Left cardiac atrium (tissue), 4 donors: ENCODE measurements at regions not wholly inside any gene's neighbourhood (a gene's known extent, or its start where the extent isn't known, plus 50 kb on each side); places are given as distances from the start of the nearest gene placed in this dataset.

Source experiments
- ATAC-seq, 2 donors: fragments of 200-7000 bp; cut with Tn5 transposase; one replicate each; pipeline ENCODE4 v1.9.1; 2020; ENCODE audit warnings: mild to moderate bottlenecking in 2 of 2, moderate library complexity in 2 of 2
- DNase-seq: peaks from one replicate; pipeline ENCODE4 v3.0.0-alpha.2; 2020
- intact Hi-C, 2 donors: fragments of 100-400 bp; cut with DNase I; formaldehyde crosslinking; loops; one replicate each; pipeline versions ENCODE4 v1.14.1 to v1.15.1; 2022 to 2023
- donor health status: DM: no; HTN: yes; CAD: no.
- donor health status: DM: no; HTN: yes; CAD: no; lungs with severe emphysema.
- donor health status: DM: yes; HTN: yes; CAD: no.
- donor health status: Dilated cardiomyopathy.

DNA sequence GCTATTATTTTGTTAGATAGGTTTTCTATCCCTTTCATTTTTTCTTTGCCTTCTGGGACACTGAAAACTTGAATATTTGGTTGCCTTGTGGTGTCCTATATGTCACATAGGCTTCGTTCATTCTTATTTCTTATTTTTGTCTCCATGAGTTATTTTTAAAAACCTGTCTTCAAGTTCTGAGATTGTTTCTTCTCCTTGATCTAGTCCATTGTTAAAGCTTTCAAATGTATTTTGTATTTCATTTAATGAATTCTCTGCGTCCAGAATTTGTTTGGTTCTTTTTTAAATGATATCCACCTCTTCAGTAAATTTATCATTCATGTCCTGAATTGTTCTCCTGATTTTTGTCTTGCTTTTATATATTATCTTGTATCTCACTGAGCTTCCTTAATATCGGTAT is 243.2 kb upstream of the BMP2 start:
- ATAC-seq: no peak
- intact Hi-C loops: no loop called here

DNA sequence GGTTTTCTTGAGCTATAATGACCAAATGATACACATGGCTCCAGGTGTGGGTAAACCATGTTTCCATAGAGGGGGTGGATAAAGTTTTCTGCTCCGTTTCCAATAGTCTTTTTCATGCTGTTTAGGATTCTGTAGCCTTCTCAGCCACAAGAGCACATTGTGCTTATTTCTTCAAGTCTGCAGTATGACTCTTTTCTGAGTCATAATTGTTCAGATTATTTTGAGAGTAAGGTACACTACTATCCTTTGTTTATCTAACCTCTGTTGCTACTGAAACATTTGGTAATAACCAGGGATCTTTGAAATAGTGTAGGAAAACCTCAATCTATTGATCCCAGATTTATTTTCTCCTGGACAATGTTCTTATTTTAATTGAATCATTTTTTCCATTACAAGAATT is 247.9 kb upstream of the BMP2 start:
- DNase-seq (no peak), ATAC-seq (no peak)
- intact Hi-C loops: no loop called here

More for the DNA sequence above, 243.2 kb upstream of the BMP2 start:
- DNase-seq: no peak

DNA sequence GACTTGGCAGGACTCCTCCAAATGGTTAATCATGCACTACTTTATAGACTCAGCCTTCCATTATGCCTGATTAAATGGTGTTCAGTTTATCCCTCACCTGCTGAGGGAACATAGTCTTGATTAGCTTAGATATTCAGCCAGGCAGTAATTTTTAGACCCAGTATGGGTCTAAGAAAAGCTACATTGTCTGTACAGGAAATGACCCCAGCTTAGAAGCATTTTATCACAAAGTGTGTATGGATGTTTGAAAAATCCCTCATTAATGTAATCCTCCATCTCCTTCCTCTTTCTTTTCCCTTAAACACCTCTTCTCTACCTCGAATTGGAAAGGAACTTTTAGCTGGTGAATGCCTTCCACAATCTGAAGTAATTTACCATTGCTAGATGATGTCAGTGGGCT is 252.2 kb upstream of the BMP2 start:
- ATAC-seq (no peak), DNase-seq (no peak)
- intact Hi-C loops: no loop called here

DNA sequence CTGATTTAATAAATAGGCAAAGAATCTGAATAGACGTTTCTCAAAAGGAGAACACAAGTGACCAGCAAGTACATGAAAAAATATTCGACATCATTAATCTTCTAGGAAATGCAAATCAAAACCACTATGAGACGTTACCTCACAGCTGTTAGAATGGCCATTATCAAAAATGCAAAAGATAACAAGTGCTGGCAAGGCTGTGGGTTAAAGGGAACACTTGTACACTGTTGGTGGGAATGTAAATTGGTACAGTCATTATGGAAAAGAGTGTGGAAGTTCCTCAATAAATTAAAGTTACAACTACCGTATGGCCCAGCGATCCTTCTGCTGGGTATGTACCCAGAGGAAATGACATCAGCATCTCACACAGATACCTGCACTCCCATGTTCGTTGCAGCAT is 253.9 kb upstream of the BMP2 start:
- ATAC-seq (no peak), DNase-seq (no peak)
- intact Hi-C loops: no loop called here

DNA sequence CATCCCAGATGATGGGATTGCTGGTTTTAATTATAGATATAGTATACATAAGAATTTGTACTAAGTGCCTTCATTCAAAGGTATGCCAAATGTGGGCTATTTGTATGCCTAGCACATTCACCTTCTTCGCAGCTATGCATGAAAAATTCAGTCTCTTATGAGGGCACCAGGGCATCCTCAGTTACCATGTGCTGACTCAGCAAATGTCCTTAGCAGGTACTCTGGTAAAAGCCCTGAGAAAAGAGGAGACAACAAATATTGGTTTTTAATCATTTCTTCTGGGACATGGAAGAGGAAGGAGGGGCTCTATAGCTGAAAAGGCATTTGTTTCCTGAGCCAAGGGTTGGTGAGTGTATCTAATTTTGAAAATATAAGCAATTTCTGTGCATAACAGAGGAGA is 258.1 kb upstream of the BMP2 start:
- intact Hi-C loops: no loop called here
- ATAC-seq: no peak
- DNase-seq: no peak

DNA sequence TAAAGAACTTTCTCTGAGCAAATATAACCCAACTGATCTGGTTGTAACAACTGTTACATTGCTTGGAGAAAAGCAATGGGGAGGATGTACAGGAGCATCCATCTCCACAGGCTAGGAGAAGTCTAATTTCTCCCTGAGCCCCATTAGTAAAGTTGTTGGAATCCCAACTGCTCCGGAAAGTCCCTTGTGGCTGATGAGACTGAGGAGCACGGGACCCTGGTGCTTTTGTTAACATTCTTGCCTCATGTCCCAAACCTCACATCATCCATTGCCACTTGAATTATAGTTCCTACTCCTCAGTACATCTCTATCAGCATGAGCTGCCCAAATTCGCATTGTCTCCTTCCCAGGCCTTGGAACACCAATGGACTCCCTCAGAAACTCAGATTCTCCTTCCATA is 260.6 kb upstream of the BMP2 start:
- DNase-seq (no peak), ATAC-seq (no peak)
- intact Hi-C loops: no loop called here

DNA sequence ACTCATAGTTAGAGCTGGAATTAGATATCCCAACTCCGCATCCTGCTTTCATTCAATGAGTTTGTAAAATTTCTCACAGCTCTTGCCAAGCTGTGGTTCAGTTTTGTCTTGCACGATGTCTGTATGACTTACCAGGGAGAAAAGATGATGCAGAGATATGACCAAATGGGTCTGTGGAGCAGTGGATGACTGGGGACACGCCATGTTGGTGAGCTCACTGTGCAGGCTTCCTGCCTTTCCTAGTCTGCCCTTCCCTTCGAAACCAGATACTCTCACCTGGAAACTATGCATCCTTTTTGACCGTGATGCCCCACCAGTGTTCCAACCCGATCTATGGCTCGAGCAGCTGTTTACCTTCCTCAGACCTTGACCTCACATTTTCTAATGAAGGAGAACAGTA is 262.7 kb upstream of the BMP2 start:
- intact Hi-C loops: no loop called here
- DNase-seq: no peak
- no peak for ATAC-seq

DNA sequence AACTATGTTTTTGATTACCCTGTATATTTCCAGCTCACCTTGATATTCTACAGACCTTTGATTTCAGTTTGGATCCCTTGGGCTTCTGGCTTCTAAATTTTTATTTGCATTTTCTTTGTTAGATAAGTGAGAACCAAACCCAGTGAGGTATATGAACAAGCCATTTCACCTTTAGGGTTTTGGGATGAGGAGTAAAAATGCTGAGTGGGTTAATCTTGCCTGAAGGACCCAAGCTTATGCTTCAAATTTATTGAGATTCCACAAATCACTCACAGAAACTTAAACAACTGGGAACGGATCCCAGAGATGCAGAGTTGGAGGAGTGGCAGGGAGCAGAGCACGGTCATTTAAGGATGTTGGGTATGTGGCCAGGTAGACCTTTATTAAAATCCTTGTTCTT is 263.3 kb upstream of the BMP2 start:
- intact Hi-C loops: no loop called here
- ATAC-seq: no peak
- DNase-seq: no peak

DNA sequence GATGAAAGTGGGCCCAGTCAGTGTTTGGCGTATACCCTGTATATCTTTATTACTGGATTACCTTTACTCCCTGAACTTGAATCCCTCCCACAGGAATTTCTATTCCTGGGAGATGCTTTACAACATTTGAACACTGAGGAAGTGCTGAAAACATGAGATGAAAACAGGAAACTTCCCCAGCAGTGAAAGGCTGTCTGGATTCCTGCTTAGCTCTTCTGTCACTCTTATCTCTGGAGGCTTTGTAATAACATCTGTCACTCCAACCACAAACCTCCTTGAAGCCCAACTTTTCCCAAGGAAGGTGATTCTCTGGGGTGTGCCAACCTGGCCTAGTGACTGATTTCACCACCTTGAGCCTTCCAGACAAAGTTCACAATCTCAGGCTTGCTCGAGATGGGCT is 264.5 kb upstream of the BMP2 start:
- intact Hi-C loops: no loop called here
- DNase-seq (no peak), ATAC-seq (peak; percentile 59 to 69)

DNA sequence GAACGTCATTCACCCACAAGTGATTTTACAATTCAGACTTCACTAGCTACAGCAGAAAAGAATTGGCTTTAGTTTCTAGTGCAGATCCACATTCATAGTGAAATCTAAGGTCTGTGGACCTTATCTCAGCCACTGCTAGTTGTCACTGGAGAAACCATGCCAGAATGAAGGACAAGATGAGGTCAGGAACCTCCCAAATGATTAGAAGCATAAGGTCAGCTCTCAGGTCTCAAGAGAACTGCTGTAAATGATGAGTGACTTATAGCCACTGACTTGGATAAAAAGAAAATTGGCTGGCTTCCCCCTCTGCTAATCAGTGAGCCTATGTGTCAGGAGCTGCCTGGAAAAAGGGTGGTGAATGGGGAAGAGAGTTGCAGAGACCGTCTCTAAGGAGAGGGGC is 265.3 kb upstream of the BMP2 start:
- intact Hi-C loops: no loop called here
- peak; percentile 85 to 89 for ATAC-seq
- DNase-seq: no peak

DNA sequence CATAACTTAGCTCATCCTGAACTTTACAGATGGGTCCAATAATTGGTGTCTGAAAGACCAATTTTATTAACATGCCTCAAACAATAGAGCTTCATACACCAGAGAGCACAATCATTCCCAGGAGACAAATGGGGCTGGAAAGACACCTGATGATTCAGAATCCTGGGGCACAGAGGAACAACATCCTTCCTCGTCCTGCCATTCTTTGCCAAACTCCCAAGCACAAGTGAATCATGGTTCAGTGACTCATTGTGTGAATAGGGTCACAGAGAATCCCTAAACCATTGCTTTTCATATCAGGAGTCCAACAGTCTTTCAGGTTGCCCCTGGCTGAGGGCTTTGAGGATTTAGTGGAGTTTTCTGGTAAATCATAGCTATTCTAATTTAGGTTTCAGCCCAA is 266.4 kb upstream of the BMP2 start:
- intact Hi-C loops: no loop called here
- ATAC-seq: peak in 1 of 2 donors; percentile 73
- DNase-seq: no peak

DNA sequence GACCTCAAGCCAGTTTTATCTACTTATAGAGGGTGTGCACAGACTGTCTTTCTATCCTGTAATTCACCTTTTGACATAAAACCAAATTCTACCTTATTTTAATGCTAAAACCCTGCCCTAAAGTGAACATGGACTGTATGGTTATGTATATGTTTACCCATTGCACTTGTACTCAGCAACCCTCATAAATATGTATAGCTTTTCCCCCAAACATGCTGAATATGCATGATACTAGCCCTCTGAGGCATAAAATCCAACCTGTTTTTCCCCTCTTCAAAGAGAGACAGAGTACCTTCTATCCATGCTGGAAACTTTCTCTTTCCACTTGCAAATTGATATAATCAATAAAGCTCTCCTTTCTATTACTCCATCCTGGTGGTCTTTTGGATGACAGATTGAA is 267.9 kb upstream of the BMP2 start:
- intact Hi-C loops: no loop called here
- DNase-seq: no peak
- ATAC-seq: no peak

DNA sequence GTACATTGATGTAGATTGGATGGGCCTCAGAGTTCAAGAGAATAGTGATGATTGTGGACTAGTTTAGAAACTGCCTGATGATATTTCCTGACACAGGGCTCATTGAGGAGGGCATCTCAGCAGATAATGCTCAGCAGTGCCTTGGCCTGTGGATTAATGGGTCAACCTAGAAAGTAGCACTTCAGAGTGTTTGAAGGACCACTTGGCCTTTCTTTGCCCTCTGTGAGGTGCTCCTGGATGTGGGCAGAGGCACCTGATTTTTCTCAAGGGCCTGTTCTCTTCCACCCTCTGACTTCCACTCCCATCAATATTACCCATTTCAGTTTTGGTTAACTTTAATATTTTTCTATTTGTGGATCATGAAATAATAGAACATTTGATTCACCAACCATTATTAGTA is 270.6 kb upstream of the BMP2 start:
- no peak for DNase-seq
- intact Hi-C loops: no loop called here
- no peak for ATAC-seq

DNA sequence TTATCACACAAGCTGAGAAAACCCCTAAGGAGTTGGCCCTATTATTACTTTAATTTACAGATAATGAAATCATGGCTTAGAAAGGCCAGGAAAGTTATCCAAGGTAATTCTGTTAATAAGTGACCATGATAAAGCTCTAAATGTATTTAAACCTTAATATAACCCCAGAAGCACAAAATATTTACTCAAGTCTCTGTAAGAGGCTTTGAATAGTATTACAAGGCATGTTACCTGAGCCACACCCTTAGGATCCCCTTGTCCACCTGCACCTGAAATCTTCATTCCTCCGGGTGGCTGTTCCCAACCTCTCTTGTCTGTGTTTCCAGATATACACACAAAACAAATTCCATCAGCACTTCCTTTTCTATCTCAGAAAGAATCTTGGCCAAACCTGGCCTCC is 271.6 kb upstream of the BMP2 start:
- DNase-seq (no peak), ATAC-seq (no peak)
- intact Hi-C loops: no loop called here

DNA sequence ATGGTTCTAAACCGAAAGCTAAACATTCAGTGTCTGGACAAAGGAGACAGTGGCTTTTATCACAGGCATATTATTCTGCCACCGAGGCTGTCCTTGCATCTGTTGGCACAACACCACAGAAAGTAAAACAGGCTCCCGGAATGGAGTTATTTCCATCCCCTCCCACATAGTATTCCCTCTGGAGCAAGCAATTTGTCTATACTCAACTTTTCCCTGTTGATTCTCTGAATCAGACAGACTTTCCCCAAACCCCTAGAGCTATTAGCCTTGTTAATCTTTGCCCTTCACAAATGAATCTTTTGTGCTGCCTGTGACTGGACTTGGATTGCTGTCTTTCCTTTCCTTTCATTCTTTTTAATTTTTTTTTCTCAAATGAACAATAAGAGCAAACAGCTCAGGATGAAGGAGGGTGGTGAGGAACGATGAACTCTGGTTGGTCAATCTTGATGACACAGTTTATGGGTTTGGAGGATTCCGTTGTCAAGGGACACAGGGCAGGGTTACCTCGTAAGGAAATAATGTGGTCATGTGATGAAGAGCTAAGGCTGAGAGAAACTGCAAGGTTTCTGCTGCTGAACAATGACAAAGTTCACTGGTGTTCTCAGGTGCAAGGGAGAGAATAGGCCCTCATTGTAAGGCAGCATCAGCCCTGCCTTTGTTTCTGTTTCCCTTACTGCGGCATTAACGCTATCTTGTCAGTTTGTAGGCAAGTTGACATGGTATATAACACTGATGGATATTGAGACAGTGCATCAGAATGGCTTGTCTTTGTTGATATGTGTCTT is 275.0 kb upstream of the BMP2 start:
- ATAC-seq (peak in 1 of 2 donors; percentile 66), DNase-seq (no peak)
- intact Hi-C loops: no loop called here

DNA sequence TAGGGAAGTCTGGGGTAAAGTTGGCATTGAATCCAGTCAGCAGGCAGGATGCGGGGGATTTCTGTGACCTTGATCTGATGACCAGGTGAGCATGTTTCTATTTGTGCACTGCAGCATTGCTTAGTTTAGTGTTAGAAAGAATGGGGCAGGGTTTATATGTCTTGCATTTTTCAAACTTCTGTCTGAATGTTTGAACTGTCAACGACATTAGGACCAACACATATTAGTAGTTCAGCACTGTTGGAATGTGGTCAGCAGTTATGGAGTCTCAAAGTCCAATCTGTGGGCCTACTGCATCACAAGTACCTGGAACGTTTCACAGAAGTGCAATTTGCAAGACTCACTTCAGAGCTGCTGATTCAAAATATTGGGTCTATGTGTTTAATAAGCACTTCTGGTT is 276.6 kb upstream of the BMP2 start:
- ATAC-seq: no peak
- intact Hi-C loops: no loop called here
- DNase-seq: no peak

DNA sequence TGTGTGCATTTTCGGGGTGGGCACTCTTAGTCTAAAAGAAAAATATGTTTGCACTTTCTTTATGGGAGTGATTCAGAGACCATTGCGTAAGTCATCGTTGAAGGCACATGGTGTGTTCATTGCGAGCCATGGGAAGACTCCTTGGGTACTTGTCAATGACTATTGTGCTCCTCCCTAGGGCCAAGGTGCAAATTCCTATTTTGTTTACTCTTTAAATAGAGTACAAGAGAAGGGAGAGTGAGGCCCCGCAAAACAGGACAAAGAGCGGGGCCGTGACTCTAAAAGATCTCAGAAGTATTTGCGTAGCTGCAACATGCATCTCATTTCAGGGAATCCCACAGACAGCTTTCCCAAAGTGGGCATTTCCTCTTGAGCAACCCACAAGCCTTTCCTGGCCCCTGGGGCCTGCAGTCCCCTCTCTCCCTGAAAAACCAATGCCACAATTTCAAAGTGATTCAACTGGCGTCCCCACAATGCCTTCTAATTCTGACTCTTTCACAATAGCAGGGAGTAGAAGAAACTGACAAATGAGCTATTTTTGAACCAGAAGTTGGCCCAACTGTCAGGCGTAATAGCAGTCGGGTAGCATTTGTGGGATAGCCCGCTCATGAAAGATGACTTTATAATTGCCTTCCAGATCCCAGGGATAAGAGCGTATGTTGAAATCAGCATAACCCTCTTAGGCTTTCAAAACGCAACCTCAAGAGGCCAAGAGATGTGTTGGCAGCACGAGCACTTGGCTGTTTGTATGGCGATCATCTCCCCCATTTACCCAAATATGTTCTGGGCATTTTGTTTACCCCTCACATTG is 277.9 kb upstream of the BMP2 start:
- intact Hi-C loops: no loop called here
- no peak for ATAC-seq
- no peak for DNase-seq

DNA sequence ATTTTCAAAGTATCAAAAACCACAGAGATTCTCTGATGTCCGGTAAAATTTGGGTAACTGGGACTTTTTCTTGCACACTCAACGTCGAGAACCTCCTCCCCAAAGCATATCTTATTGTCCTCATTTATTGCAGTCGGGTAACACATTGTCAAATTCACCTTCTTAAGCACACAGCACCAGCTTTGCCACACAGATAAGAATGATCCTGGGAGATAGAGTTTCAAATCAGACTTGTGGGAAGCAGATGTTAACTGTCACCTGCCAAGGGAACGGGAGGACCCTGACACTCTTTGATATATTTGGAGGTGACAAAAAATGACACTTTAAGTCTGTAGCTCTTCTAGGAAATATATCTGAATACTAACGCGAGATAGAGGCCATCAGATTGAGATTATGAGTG is 282.1 kb upstream of the BMP2 start:
- no peak for ATAC-seq
- intact Hi-C loops: no loop called here

DNA sequence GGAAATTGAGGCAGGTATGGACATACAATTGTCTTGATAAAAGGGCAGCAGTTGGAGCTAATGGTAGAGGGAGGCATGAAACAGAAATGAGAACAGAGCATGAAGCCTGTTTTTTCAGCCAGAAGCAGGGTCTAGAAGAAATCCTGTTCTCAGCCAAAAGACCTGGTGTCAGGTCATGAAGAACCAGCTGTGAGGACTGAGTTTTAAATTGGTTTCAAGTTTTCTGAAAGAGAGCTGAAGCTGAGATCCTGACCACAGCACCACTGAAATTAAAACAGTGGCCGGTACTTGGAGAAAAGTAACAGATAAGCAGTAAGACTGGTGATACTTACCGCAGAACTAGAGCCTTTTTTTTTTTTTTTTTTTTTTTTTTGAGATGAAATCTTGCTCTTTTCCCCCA is 283.8 kb upstream of the BMP2 start:
- DNase-seq (no peak), ATAC-seq (no peak)
- intact Hi-C loops: no loop called here

More for the DNA sequence above, 282.1 kb upstream of the BMP2 start:
- no peak for DNase-seq

DNA sequence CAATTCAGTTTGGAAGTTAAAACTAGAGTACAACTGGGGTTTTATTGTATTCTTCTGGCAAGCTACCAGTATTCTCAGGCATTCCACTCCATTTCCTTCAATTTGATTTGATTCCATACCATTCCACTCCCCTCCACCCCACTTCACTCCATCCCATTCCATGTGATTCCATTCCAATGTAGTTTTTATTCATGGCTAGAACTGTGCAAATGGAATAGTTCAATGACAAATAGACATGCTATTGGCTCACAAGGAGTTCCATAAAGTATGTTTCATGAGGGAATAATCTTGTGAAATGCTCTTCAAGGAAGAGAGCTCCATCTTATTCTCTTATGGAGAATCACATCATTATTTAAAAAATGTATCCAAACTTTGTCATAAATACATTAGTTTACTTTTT is 285.0 kb upstream of the BMP2 start:
- DNase-seq (no peak), ATAC-seq (no peak)
- intact Hi-C loops: no loop called here
